ENCODE measurements at regions not wholly inside any gene's neighbourhood (a gene's known extent, or its start where the extent isn't known, plus 50 kb on each side); places are given as distances from the start of the nearest gene placed in this dataset.

- Histone ChIP-seq H3K4me3 (ENCODE audit: low read length) (no peak overlapping the region), H3K27me3 (replicated peaks; ENCODE audit: insufficient read depth, low read length) (no peaks in the 10 kb centered on the region), H4K20me1 (ENCODE audit: insufficient read depth, low read length) (no peaks in the 10 kb centered on the region), H3K36me3 (replicated peaks; ENCODE audit: insufficient read depth, low read length) (no peaks in the 10 kb centered on the region), H3K27ac (ENCODE audit: low read length) (no peak overlapping the region), H2AFZ (ENCODE audit: low read length) (no peak overlapping the region), H3F3A (ENCODE audit: insufficient read depth, low read length) (no peaks in the 10 kb centered on the region), H3K9me2 (replicated peaks; ENCODE audit: insufficient read depth, low read length) (no peaks in the 10 kb centered on the region), H3K9me3 (replicated peaks; ENCODE audit: insufficient read depth, low read length) (no peaks in the 10 kb centered on the region), H3K9ac (ENCODE audit: low read length) (no peak overlapping the region), H3K4me1 (ENCODE audit: low read length) (no peaks in the 10 kb centered on the region), H3K79me2 (ENCODE audit: low read length) (no peaks in the 10 kb centered on the region), H3K4me2 (ENCODE audit: low read depth, low read length) (no peak overlapping the region)
- no peak for TF ChIP-seq EZH2 (optimal IDR thresholded peaks at IDR 0.05; ENCODE audit: low read depth, low read length)
- TF ChIP-seq, protein P1, sequence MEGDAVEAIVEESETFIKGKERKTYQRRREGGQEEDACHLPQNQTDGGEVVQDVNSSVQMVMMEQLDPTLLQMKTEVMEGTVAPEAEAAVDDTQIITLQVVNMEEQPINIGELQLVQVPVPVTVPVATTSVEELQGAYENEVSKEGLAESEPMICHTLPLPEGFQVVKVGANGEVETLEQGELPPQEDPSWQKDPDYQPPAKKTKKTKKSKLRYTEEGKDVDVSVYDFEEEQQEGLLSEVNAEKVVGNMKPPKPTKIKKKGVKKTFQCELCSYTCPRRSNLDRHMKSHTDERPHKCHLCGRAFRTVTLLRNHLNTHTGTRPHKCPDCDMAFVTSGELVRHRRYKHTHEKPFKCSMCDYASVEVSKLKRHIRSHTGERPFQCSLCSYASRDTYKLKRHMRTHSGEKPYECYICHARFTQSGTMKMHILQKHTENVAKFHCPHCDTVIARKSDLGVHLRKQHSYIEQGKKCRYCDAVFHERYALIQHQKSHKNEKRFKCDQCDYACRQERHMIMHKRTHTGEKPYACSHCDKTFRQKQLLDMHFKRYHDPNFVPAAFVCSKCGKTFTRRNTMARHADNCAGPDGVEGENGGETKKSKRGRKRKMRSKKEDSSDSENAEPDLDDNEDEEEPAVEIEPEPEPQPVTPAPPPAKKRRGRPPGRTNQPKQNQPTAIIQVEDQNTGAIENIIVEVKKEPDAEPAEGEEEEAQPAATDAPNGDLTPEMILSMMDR (IDR thresholded peaks at IDR 0.05; ENCODE audit: low read length): no peak
- no peak for TF ChIP-seq EZH2phosphoT487 (IDR thresholded peaks at IDR 0.05; ENCODE audit: low read length)
- no peak for DNase-seq
Observed at GRCh38 chr2:100743741-100744140, 76.2 kb upstream of the NPAS2 start.

DNA sequence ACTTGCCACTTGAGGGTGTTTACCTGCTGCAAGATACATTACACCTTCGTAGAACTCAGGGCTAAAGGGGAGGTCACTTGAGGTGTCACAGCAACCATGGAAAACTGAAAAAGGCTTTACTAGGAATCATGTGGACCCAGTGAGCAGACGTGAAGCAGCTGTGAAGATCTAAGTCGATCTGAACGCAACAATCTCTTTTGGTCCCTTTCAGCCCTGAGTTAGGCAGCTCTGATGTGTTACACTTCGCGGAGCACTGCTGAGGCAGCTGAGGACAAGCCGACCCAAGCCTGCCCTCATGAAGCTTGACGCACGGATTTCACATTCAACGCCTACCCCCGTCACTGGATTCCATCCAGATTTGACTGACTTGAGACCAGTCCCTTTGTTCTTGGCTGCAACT is 75.8 kb upstream of the NPAS2 start:
- Histone ChIP-seq H3K36me3 (replicated peaks; ENCODE audit: insufficient read depth, low read length) (no peaks in the 10 kb centered on the region), H3K9me2 (replicated peaks; ENCODE audit: insufficient read depth, low read length) (no peaks in the 10 kb centered on the region), H2AFZ (ENCODE audit: low read length) (no peak overlapping the region), H3K9ac (ENCODE audit: low read length) (no peak overlapping the region), H3K79me2 (ENCODE audit: low read length) (no peaks in the 10 kb centered on the region), H3K4me1 (ENCODE audit: low read length) (no peaks in the 10 kb centered on the region), H3K9me3 (replicated peaks; ENCODE audit: insufficient read depth, low read length) (no peaks in the 10 kb centered on the region), H3F3A (ENCODE audit: insufficient read depth, low read length) (no peaks in the 10 kb centered on the region), H3K27me3 (replicated peaks; ENCODE audit: insufficient read depth, low read length) (no peaks in the 10 kb centered on the region), H3K4me2 (ENCODE audit: low read depth, low read length) (no peak overlapping the region), H3K27ac (ENCODE audit: low read length) (no peak overlapping the region), H3K4me3 (ENCODE audit: low read length) (no peak overlapping the region), H4K20me1 (ENCODE audit: insufficient read depth, low read length) (no peaks in the 10 kb centered on the region)
- DNase-seq: no peak
- TF ChIP-seq EZH2 (optimal IDR thresholded peaks at IDR 0.05; ENCODE audit: low read depth, low read length) (no peak), EZH2phosphoT487 (IDR thresholded peaks at IDR 0.05; ENCODE audit: low read length) (no peak)
- TF ChIP-seq, protein P1 (IDR thresholded peaks at IDR 0.05; ENCODE audit: low read length): no peak

GRCh38 chr2:100744589-100744988 is 75.3 kb upstream of the NPAS2 start:
- Histone ChIP-seq H2AFZ (ENCODE audit: low read length) (no peak overlapping the region), H3K36me3 (replicated peaks; ENCODE audit: insufficient read depth, low read length) (no peaks in the 10 kb centered on the region), H3K9ac (ENCODE audit: low read length) (no peak overlapping the region), H3K4me1 (ENCODE audit: low read length) (no peaks in the 10 kb centered on the region), H3K4me3 (ENCODE audit: low read length) (no peak overlapping the region), H3K9me2 (replicated peaks; ENCODE audit: insufficient read depth, low read length) (no peaks in the 10 kb centered on the region), H3K9me3 (replicated peaks; ENCODE audit: insufficient read depth, low read length) (no peaks in the 10 kb centered on the region), H3K27me3 (replicated peaks; ENCODE audit: insufficient read depth, low read length) (no peaks in the 10 kb centered on the region), H3K27ac (ENCODE audit: low read length) (no peak overlapping the region), H3K4me2 (ENCODE audit: low read depth, low read length) (no peak overlapping the region), H3K79me2 (ENCODE audit: low read length) (no peaks in the 10 kb centered on the region), H3F3A (ENCODE audit: insufficient read depth, low read length) (no peaks in the 10 kb centered on the region), H4K20me1 (ENCODE audit: insufficient read depth, low read length) (no peaks in the 10 kb centered on the region)
- TF ChIP-seq, protein P1 (IDR thresholded peaks at IDR 0.05; ENCODE audit: low read length): no peak
- no peak for TF ChIP-seq EZH2phosphoT487 (IDR thresholded peaks at IDR 0.05; ENCODE audit: low read length)
- no peak for TF ChIP-seq EZH2 (optimal IDR thresholded peaks at IDR 0.05; ENCODE audit: low read depth, low read length)
- no peak for DNase-seq

Measured in MM.1S (cell line).